ENCODE measurements at regions not wholly inside any gene's neighbourhood (a gene's known extent, or its start where the extent isn't known, plus 50 kb on each side); places are given as distances from the start of the nearest gene placed in this dataset.

- TF ChIP-seq MNT (conservative IDR thresholded peaks at IDR 0.05): no peak
- TF ChIP-seq VEZF1 (CRISPR knock-in tag; IDR thresholded peaks at IDR 0.05): no peak
- no peak for TF ChIP-seq TCF7L2 (IDR thresholded peaks at IDR 0.05; ENCODE audit: low read depth, low read length)
- no peak for TF ChIP-seq SMAD4 (CRISPR knock-in tag; conservative IDR thresholded peaks at IDR 0.05)
Observed at GRCh38 chr2:143828763-143829537, 691.0 kb downstream of the ZEB2 start (continued).

GRCh38 chr2:143824791-143825190 is 695.1 kb downstream of the ZEB2 start:
- FAIRE-seq: no peak
- intact Hi-C loops (cut with micrococcal nuclease): no loop called here

More at GRCh38 chr2:143824791-143825190, 695.1 kb downstream of the ZEB2 start:
- in situ Hi-C loops (cut with MboI): no loop called here
- H3K4me2 ChIP-seq (ENCODE audit: insufficient read depth, low read length): no peak overlapping the region
- H3K27ac ChIP-seq (ENCODE audit: extremely low read depth, low read depth, low read length): no peak overlapping the region
- POLR2A ChIA-PET: no interaction called here
- no peaks in the 10 kb centered on the region for H4K20me1 ChIP-seq (replicated peaks; ENCODE audit: control insufficient read depth, insufficient read depth, low read length)
- H3K9me1 ChIP-seq (ENCODE audit: control insufficient read depth, insufficient read depth, low read length): no peaks in the 10 kb centered on the region
- TF ChIP-seq ZNF589 (CRISPR knock-in tag; IDR thresholded peaks at IDR 0.05; ENCODE audit: low read depth) (no peak), ZNF212 (CRISPR knock-in tag; IDR thresholded peaks at IDR 0.05) (no peak), ZNF740 (CRISPR knock-in tag; IDR thresholded peaks at IDR 0.05) (no peak), ZNF740 (tag; IDR thresholded peaks at IDR 0.05) (no peak), CEBPZ (IDR thresholded peaks at IDR 0.05; ENCODE audit: borderline replicate concordance, low read depth, low read length) (no peak), CHD4 (IDR thresholded peaks at IDR 0.05; ENCODE audit: insufficient read depth, insufficient replicate concordance, low read depth, low read length, poor library complexity, severe bottlenecking) (no peak), NR2F6 (CRISPR knock-in tag; IDR thresholded peaks at IDR 0.05) (no peak), ZNF23 (CRISPR knock-in tag; IDR thresholded peaks at IDR 0.05) (no peak)
- DNase-seq (ENCODE audit: extremely low read depth in 1 of 4, low spot score in 3 of 4) (no peak), ATAC-seq (no peak)
- no peak overlapping the region for H3K4me3 ChIP-seq
- H3K4me1 ChIP-seq (replicated peaks in 1 of 2; ENCODE audit: control insufficient read depth in 2 of 2, insufficient read depth in 2 of 2, low read length in 2 of 2): no peaks in the 10 kb centered on the region
- no peak overlapping the region for H3K9ac ChIP-seq (ENCODE audit: insufficient read depth in 1 of 2, low read depth in 2 of 2, low read length in 2 of 2)
- no peaks in the 10 kb centered on the region for H3K79me2 ChIP-seq (ENCODE audit: control insufficient read depth, insufficient read depth, low read length)
- H2AFZ ChIP-seq (ENCODE audit: low read depth, low read length): no peak overlapping the region
- H3K27me3 ChIP-seq (ENCODE audit: control insufficient read depth in 2 of 2, insufficient read depth in 2 of 2, low read length in 2 of 2): no peaks in the 10 kb centered on the region
- no peaks in the 10 kb centered on the region for H3K9me3 ChIP-seq (replicated peaks; ENCODE audit: control insufficient read depth, insufficient read depth, low read depth, low read length)
- WGBS (ENCODE audit: insufficient coverage, low coverage, missing lambda C conversion rate): 3% methylated on average over 3 of the region's 3 CpGs
- no TSS peak for BruUV-seq (replicated peaks)
- H3K36me3 ChIP-seq (ENCODE audit: control insufficient read depth, insufficient read depth, low read length): no peaks in the 10 kb centered on the region
- CTCF ChIA-PET (ENCODE audit: low intra/inter-chr PET ratio): no interaction called here
